CD1c-positive myeloid dendritic cell (primary cell): ENCODE measurements at regions not wholly inside any gene's neighbourhood (a gene's known extent, or its start where the extent isn't known, plus 50 kb on each side); places are given as distances from the start of the nearest gene placed in this dataset.
"Not testable (repeated sequence)": the region's sequence is repeated elsewhere in the genome, so short reads cannot be mapped to it uniquely, and the experiment has no call there.

ENCODE experiments used
- DNase-seq: peaks from one replicate; pipeline ENCODE4 v3.0.0-alpha.2; 2016; ENCODE audit errors: extremely low spot score

GRCh38 chr9:68593760-68594159 lies 53.1 kb upstream of the TMEM252 start:
- not testable (repeated sequence) for DNase-seq

- DNase-seq, result no peak
Observed at GRCh38 chr9:68595868-68596267, 55.2 kb upstream of the TMEM252 start.

- DNase-seq, result no peak
Observed at GRCh38 chr9:68597362-68597997, 56.8 kb upstream of the TMEM252 start.

- no peak for DNase-seq
Observed at GRCh38 chr9:68599826-68600225, 59.1 kb upstream of the TMEM252 start.

GRCh38 chr9:68601081-68601480 lies 60.4 kb upstream of the TMEM252 start:
- DNase-seq, result no peak

- no peak for DNase-seq
Observed at GRCh38 chr9:68603371-68603770, 62.7 kb upstream of the TMEM252 start.

GRCh38 chr9:68608763-68609162 lies 68.1 kb upstream of the TMEM252 start:
- no peak for DNase-seq

GRCh38 chr9:68609901-68610415 lies 69.3 kb upstream of the TMEM252 start:
- no peak for DNase-seq

GRCh38 chr9:68614121-68614520 lies 73.4 kb upstream of the TMEM252 start:
- no peak for DNase-seq

GRCh38 chr9:68617011-68617410 lies 76.3 kb upstream of the TMEM252 start:
- DNase-seq, result not testable (repeated sequence)

GRCh38 chr9:68619072-68619471 lies 78.4 kb upstream of the TMEM252 start:
- DNase-seq, result no peak

- no peak for DNase-seq
Observed at GRCh38 chr9:68619636-68620035, 79.0 kb upstream of the TMEM252 start.

GRCh38 chr9:68625559-68625958 lies 79.5 kb upstream of the PIP5K1B start:
- DNase-seq, result no peak

GRCh38 chr9:68626526-68626925 lies 78.5 kb upstream of the PIP5K1B start:
- no peak for DNase-seq

GRCh38 chr9:68627104-68627503 lies 77.9 kb upstream of the PIP5K1B start:
- no peak for DNase-seq

- DNase-seq, result no peak
Observed at GRCh38 chr9:68627594-68627993, 77.4 kb upstream of the PIP5K1B start.

- no peak for DNase-seq
Observed at GRCh38 chr9:68629042-68629441, 76.0 kb upstream of the PIP5K1B start.

- no peak for DNase-seq
Observed at GRCh38 chr9:68631811-68632210, 73.2 kb upstream of the PIP5K1B start.

- no peak for DNase-seq
Observed at GRCh38 chr9:68637020-68637419, 68.0 kb upstream of the PIP5K1B start.

GRCh38 chr9:68639261-68639660 lies 65.8 kb upstream of the PIP5K1B start:
- DNase-seq, result not testable (repeated sequence)

- no peak for DNase-seq
Observed at GRCh38 chr9:68640421-68641089, 64.5 kb upstream of the PIP5K1B start.

- DNase-seq, result peak; percentile 7
Observed at GRCh38 chr9:68643901-68644809, 60.9 kb upstream of the PIP5K1B start.
